ENCODE measurements at regions not wholly inside any gene's neighbourhood (a gene's known extent, or its start where the extent isn't known, plus 50 kb on each side); places are given as distances from the start of the nearest gene placed in this dataset.

GRCh38 chr11:70688142-70688541 is 289.8 kb downstream of the CTTN start:
- TF ChIP-seq CTCF (IDR thresholded peaks at IDR 0.05; ENCODE audit: low read depth, low read length, missing input control) (no peak), EGR1 (IDR thresholded peaks at IDR 0.05; ENCODE audit: low read depth in 2 of 2) (no peak), YY1 (IDR thresholded peaks at IDR 0.05) (no peak), ZBTB33 (IDR thresholded peaks at IDR 0.05) (no peak), RAD21 (IDR thresholded peaks at IDR 0.05) (no peak), GABPA (IDR thresholded peaks at IDR 0.05 in 1 of 2, conservative IDR thresholded peaks at IDR 0.05 in 1 of 2) (no peak), TAF1 (conservative IDR thresholded peaks at IDR 0.05) (no peak), MAX (IDR thresholded peaks at IDR 0.05) (no peak), FOXA1 (IDR thresholded peaks at IDR 0.05) (no peak), SP1 (IDR thresholded peaks at IDR 0.05) (no peak)

All from liver (tissue), 3 donors.